HG02970 (cell line): ENCODE measurements at regions not wholly inside any gene's neighbourhood (a gene's known extent, or its start where the extent isn't known, plus 50 kb on each side); places are given as distances from the start of the nearest gene placed in this dataset.

Experiments
- ATAC-seq: cut with Tn5 transposase; IDR thresholded peaks from one replicate; pipeline ENCODE4 v1.9.1; 2021; ENCODE audit warnings: mild to moderate bottlenecking, moderate library complexity, moderate number of reproducible peaks; ENCODE audit not compliant: unreplicated experiment, low FRiP score

DNA sequence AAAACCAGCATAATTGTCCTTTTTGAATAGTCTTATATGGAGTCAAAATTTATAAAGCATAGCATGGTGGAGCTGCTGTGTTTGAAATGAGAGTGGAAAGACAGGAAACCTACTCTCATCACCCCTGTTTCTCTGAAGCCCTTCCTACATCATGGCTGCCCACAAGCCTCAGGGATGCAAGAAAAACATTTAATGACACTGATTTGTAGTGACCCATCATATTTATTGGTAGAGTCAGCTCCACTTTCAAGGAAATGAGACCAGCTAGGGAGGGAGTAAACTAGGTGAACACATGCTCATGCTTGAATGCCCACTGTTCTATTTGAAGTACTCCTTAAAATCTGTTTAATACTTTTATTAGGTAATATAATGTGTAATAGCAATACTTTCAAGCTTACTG, 494.3 kb upstream of the KCNMB2 start:
- ATAC-seq, result no peak

GRCh38 chr3:178042376-178042775, 493.9 kb upstream of the KCNMB2 start:
- no peak for ATAC-seq

DNA sequence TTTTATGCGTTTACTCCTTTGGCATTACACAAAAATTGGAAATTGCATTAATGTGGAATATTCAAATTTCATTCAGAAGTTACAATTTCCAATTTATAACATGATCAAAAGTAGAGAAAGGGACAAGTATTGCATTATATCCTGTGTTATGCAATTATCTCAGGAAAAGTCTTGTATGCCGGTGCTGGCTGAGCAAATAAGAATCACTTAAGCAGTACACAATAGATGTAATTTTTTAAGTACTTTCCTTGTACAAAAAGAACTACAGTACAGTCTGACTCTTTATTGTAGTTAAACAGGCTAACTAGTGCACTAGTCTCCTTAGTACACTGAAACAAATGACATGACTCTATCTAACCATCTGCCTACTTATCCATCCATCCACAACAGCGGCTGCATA, 493.2 kb upstream of the KCNMB2 start:
- no peak for ATAC-seq

GRCh38 chr3:178044320-178044719, 491.9 kb upstream of the KCNMB2 start:
- ATAC-seq, result no peak

GRCh38 chr3:178047496-178047895, 488.7 kb upstream of the KCNMB2 start:
- ATAC-seq, result no peak

GRCh38 chr3:178048768-178049167, 487.5 kb upstream of the KCNMB2 start:
- no peak for ATAC-seq

GRCh38 chr3:178054471-178054870, 481.8 kb upstream of the KCNMB2 start:
- no peak for ATAC-seq

- ATAC-seq, result no peak
These were observed 480.3 kb upstream of the KCNMB2 start for GRCh38 chr3:178055939-178056338.

- ATAC-seq, result no peak
These were observed 479.4 kb upstream of the KCNMB2 start for GRCh38 chr3:178056868-178057267.

GRCh38 chr3:178058629-178059028, 477.6 kb upstream of the KCNMB2 start:
- ATAC-seq, result no peak

GRCh38 chr3:178059119-178059518, 477.1 kb upstream of the KCNMB2 start:
- no peak for ATAC-seq

GRCh38 chr3:178059836-178060235, 476.4 kb upstream of the KCNMB2 start:
- ATAC-seq, result no peak

DNA sequence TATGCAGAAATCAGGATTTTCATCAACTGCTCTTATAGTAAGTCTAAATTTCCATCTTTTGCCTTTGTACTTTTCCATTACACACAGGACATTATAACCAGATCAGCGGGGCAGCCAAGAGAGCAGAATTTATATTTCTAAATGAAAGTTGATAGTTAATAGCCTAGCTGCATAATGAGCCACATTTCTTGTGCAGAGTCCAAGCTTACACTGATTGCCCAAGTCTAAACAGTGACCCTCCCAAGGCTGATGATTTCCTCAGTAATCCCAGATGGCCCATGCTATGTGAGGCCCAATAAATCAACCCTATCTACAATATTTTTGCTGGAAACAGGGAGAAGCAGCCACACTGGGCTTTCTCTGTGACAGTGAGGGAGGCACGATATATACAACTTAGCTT, 475.8 kb upstream of the KCNMB2 start:
- ATAC-seq, result no peak

- ATAC-seq, result no peak
These were observed 474.1 kb upstream of the KCNMB2 start for GRCh38 chr3:178062126-178062525.

DNA sequence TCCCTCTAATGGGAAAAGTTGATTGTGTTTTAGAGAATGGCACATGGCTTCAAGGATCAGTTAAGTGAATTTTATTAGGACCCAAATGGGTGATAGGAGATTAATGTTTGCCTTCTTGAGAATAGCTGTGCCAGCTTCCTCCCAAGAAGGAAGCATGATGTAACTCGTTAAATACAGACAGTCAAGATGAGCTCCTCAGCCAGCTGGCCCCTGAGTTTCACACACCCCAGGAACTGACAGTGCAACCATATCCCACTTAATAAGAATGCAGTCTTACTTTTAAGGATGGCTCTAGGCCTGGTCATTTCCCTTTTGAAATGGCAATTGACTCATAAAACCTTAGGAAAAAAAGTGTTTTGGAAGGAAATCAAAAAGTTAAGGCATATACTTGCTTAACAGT, 472.8 kb upstream of the KCNMB2 start:
- ATAC-seq, result no peak

DNA sequence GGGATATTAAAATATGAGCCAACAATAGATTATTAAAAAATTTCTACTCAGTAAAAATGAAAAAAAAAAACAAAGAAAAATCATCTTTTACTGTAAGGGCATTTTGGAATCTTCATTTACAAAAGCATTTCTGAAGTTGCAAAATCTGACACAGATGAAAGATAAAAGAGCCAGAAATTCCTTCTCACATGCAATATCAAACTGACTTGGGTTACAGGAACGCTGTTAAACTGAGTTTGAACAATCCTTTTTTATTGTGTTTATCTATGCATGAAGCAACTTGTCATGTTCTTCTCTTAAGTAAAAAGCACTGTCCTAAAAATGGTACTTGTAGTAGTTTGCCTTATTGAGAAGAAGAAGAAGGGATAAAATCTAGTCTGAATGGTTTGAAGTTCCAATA, 468.5 kb upstream of the KCNMB2 start:
- no peak for ATAC-seq

GRCh38 chr3:178072391-178073305, 463.6 kb upstream of the KCNMB2 start:
- ATAC-seq, result no peak

GRCh38 chr3:178073366-178073765, 462.9 kb upstream of the KCNMB2 start:
- no peak for ATAC-seq

DNA sequence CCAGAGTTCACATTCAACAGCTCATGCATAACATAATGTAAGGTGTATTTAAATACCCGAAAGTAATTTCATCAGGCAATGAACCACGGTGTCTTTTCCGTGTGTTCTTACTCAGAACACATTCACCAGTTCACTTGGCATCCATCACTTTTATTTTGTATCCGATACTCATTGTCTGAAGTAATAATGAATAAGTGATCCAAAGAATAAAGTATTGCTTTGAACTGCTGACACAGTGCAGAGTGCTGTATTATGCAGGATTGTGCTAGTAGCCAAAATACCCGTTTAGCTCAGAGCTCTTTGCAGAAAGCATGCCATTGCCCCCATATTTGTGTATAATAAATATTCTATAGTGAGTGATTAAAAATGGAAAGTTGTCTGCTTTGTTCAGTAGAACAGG, 460.9 kb upstream of the KCNMB2 start:
- no peak for ATAC-seq

DNA sequence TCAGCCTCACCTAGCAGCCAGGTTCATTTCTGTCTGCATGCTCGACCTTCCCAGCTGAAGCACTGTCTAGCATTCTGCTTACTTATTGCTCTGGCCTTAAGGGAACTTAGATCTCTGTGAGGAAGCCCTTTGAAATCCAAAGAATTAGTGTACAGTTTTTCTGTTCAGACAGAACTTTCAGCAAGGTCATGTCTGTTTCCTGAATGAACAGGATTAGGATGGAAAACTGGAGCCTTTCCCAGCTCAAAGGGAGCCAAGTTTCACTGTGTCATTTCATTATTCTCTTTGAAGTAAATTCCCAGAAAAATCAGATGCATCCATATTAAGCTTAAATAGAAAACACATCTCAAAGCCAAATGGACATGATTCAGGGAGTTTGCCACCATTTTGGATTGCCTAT, 457.3 kb upstream of the KCNMB2 start:
- no peak for ATAC-seq

GRCh38 chr3:178079966-178080365, 456.3 kb upstream of the KCNMB2 start:
- no peak for ATAC-seq

GRCh38 chr3:178082326-178082906, 453.8 kb upstream of the KCNMB2 start:
- ATAC-seq, result no peak
